Panc1 (cell line): ENCODE measurements at regions not wholly inside any gene's neighbourhood (a gene's known extent, or its start where the extent isn't known, plus 50 kb on each side); places are given as distances from the start of the nearest gene placed in this dataset.

ENCODE experiments used
- CTCF ChIP-seq: fragments of 450-650 bp; IDR thresholded peaks from 2 replicates; pipeline ENCODE4 v1.5.1; 2017; ENCODE audit warnings: mild to moderate bottlenecking
- POLR2AphosphoS5 ChIP-seq: IDR thresholded peaks from 2 replicates; pipeline ENCODE4 v1.6.1; 2012; ENCODE audit warnings: mild to moderate bottlenecking, low read depth, low read length, moderate library complexity
- SIN3A ChIP-seq: IDR thresholded peaks from 2 replicates; pipeline ENCODE4 v1.6.1; 2012; ENCODE audit warnings: low read depth, mild to moderate bottlenecking, low read length, moderate library complexity, borderline replicate concordance; ENCODE audit not compliant: insufficient read depth

GRCh38 chr4:37765741-37766140 lies 60.7 kb upstream of the PGM2 start:
- TF ChIP-seq POLR2AphosphoS5 (no peak), CTCF (no peak), SIN3A (no peak)
